IMR-90 (cell line): ENCODE measurements at regions not wholly inside any gene's neighbourhood (a gene's known extent, or its start where the extent isn't known, plus 50 kb on each side); places are given as distances from the start of the nearest gene placed in this dataset.

Experiments used
- ATAC-seq: fragments of 200-7000 bp; cut with Tn5 transposase; 2 replicates; pipeline ENCODE4 v1.9.1; 2020; ENCODE audit warnings: low read depth, mild to moderate bottlenecking, moderate library complexity
- BruUV-seq: library from RNA; stranded (reverse); fragments of 400-500 nt; replicated peaks from 2 replicates; lab custom pipeline; 2021; lab: Mats Ljungman, UMichigan
- CTCF ChIA-PET: fragments of 300-600 bp; formaldehyde crosslinking; extraction: SDS; loops from one replicate; lab custom pipeline; 2021; ENCODE audit warnings: antibody characterized with exemption; lab: Yijun Ruan, JAX
- POLR2A ChIA-PET: fragments of 300-600 bp; sonication (Branson Sonifier 250); formaldehyde crosslinking; loops from one replicate; lab custom pipeline; 2022; ENCODE audit warnings: antibody characterized with exemption; ENCODE audit not compliant: unreplicated experiment; lab: Charles Lee
- DNase-seq: peaks from one replicate; pipeline ENCODE4 v3.0.0; 2013
- H2AFZ ChIP-seq: replicated peaks from 2 replicates; pipeline ENCODE3; 2013; ENCODE audit warnings: low read length, mild to moderate bottlenecking; ENCODE audit not compliant: poor library complexity
- H2AK5ac ChIP-seq: 2 replicates; pipeline ENCODE4 v1.6.1; 2013; ENCODE audit warnings: low read depth, low read length, inconsistent platforms
- H2AK9ac ChIP-seq: replicated peaks from 2 replicates; pipeline ENCODE3; 2013; ENCODE audit warnings: mild to moderate bottlenecking, low read depth, low read length, moderate library complexity; ENCODE audit not compliant: poor library complexity
- H2BK120ac ChIP-seq: 2 replicates; pipeline ENCODE4 v1.6.1; 2013; ENCODE audit warnings: low read depth, low read length, inconsistent platforms
- H2BK15ac ChIP-seq: 3 replicates; pipeline ENCODE4 v1.6.1; 2013; ENCODE audit warnings: low read depth, low read length, inconsistent platforms
- H2BK20ac ChIP-seq: 2 replicates; pipeline ENCODE4 v1.6.1; 2013; ENCODE audit warnings: low read depth, mild to moderate bottlenecking, inconsistent platforms, low read length, moderate library complexity
- H2BK5ac ChIP-seq: 2 replicates; pipeline ENCODE4 v1.6.1; 2013; ENCODE audit warnings: mild to moderate bottlenecking, low read depth, low read length, inconsistent platforms; ENCODE audit not compliant: poor library complexity, severe bottlenecking
- H3K14ac ChIP-seq: replicated peaks from 2 replicates; pipeline ENCODE4 v1.6.1; 2013; ENCODE audit warnings: low read depth, low read length, inconsistent platforms
- H3K18ac ChIP-seq: 2 replicates; pipeline ENCODE4 v1.6.1; 2013; ENCODE audit warnings: low read depth, low read length, control low read depth
- H3K23ac ChIP-seq: 2 replicates; pipeline ENCODE4 v1.6.1; 2013; ENCODE audit warnings: low read depth, low read length, inconsistent platforms
- H3K27ac ChIP-seq: 2 replicates; pipeline ENCODE4 v1.5.1; 2013; ENCODE audit warnings: mild to moderate bottlenecking, control low read depth, low read length; ENCODE audit not compliant: insufficient read depth
- H3K27me3 ChIP-seq: 2 replicates; pipeline ENCODE4 v1.6.1; 2013; ENCODE audit warnings: low read length; ENCODE audit not compliant: control insufficient read depth, insufficient read depth
- H3K36me3 ChIP-seq: 2 replicates; pipeline ENCODE4 v1.6.1; 2013; ENCODE audit warnings: low read length, mixed read lengths; ENCODE audit not compliant: control insufficient read depth, insufficient read depth
- H3K4ac ChIP-seq: 2 replicates; pipeline ENCODE4 v1.6.1; 2013; ENCODE audit warnings: low read depth, low read length, inconsistent platforms
- H3K4me1 ChIP-seq: 2 replicates; pipeline ENCODE4 v1.6.1; 2013; ENCODE audit warnings: low read length, mixed read lengths; ENCODE audit not compliant: control insufficient read depth, insufficient read depth
- H3K4me2 ChIP-seq: 2 replicates; pipeline ENCODE4 v1.6.1; 2013; ENCODE audit warnings: low read depth, mild to moderate bottlenecking, control low read depth, low read length, moderate library complexity
- H3K4me3 ChIP-seq: 2 replicates; pipeline ENCODE4 v1.5.1; 2013; ENCODE audit warnings: low read depth, mild to moderate bottlenecking, control low read depth, low read length, moderate library complexity; ENCODE audit not compliant: insufficient read depth
- H3K56ac ChIP-seq: 2 replicates; pipeline ENCODE4 v1.6.1; 2013; ENCODE audit warnings: low read length, inconsistent platforms; ENCODE audit not compliant: insufficient read depth; ENCODE audit errors: extremely low read depth
- H3K79me1 ChIP-seq, 2 experiments: 2 replicates each; pipeline ENCODE4 v1.6.1; 2013; ENCODE audit warnings: low read length in 2 of 2, inconsistent platforms in 1 of 2, low read depth in 1 of 2
- H3K9ac ChIP-seq: 2 replicates; pipeline ENCODE4 v1.6.1; 2013; ENCODE audit warnings: low read depth, low read length, control low read depth
- H3K9me1 ChIP-seq: 2 replicates; pipeline ENCODE4 v1.6.1; 2013; ENCODE audit warnings: low read length, inconsistent platforms; ENCODE audit not compliant: insufficient read depth
- H3K9me3 ChIP-seq: 2 replicates; pipeline ENCODE4 v1.6.1; 2013; ENCODE audit warnings: low read length; ENCODE audit not compliant: control insufficient read depth, insufficient read depth
- H4K20me1 ChIP-seq: 2 replicates; pipeline ENCODE4 v1.6.1; 2013; ENCODE audit warnings: low read length, inconsistent platforms; ENCODE audit not compliant: insufficient read depth
- H4K5ac ChIP-seq: 2 replicates; pipeline ENCODE4 v1.6.1; 2013; ENCODE audit warnings: mild to moderate bottlenecking, low read depth, low read length, control low read depth
- H4K8ac ChIP-seq, 2 experiments: 2 replicates each; pipeline ENCODE4 v1.6.1; 2013; ENCODE audit warnings: low read depth in 2 of 2, low read length in 2 of 2, control low read depth in 1 of 2, inconsistent platforms in 1 of 2
- H4K91ac ChIP-seq: 2 replicates; pipeline ENCODE4 v1.6.1; 2013; ENCODE audit warnings: low read depth, low read length, inconsistent platforms; ENCODE audit not compliant: insufficient read depth
- BHLHE40 ChIP-seq: fragments of 150-350 bp; IDR thresholded peaks from 2 replicates; pipeline ENCODE4 v1.6.1; 2016; ENCODE audit warnings: mild to moderate bottlenecking, low read depth, low read length
- CEBPB ChIP-seq: IDR thresholded peaks from 2 replicates; pipeline ENCODE4 v1.6.1; 2012; ENCODE audit warnings: low read depth, low read length, improper control_type of control experiment
- CHD1 ChIP-seq: IDR thresholded peaks from 2 replicates; pipeline ENCODE4 v1.6.1; 2012; ENCODE audit warnings: low read depth, low read length, improper control_type of control experiment
- CTCF ChIP-seq: conservative IDR thresholded peaks from 2 replicates; pipeline ENCODE4 v1.5.1; 2012; ENCODE audit warnings: mild to moderate bottlenecking, low read depth, low read length, improper control_type of control experiment
- ELK1 ChIP-seq: fragments of 150-350 bp; IDR thresholded peaks from 2 replicates; pipeline ENCODE4 v1.6.1; 2016; ENCODE audit warnings: low read depth, mild to moderate bottlenecking, low read length, moderate library complexity, borderline replicate concordance
- FOS ChIP-seq: fragments of 150-350 bp; IDR thresholded peaks from 2 replicates; pipeline ENCODE4 v1.6.1; 2016; ENCODE audit warnings: low read depth, low read length
- MAFK ChIP-seq: IDR thresholded peaks from 2 replicates; pipeline ENCODE4 v1.6.1; 2012; ENCODE audit warnings: low read depth, low read length, improper control_type of control experiment
- MAZ ChIP-seq: IDR thresholded peaks from 2 replicates; pipeline ENCODE4 v1.6.1; 2012; ENCODE audit warnings: low read depth, mild to moderate bottlenecking, low read length, improper control_type of control experiment, moderate library complexity, borderline replicate concordance
- MXI1 ChIP-seq: IDR thresholded peaks from 2 replicates; pipeline ENCODE4 v1.6.1; 2012; ENCODE audit warnings: low read depth, mild to moderate bottlenecking, low read length, moderate library complexity, borderline replicate concordance
- NFE2L2 ChIP-seq: fragments of 150-350 bp; IDR thresholded peaks from 2 replicates; pipeline ENCODE4 v1.6.1; 2016; ENCODE audit warnings: low read depth, mild to moderate bottlenecking, low read length
- POLR2A ChIP-seq: IDR thresholded peaks from 2 replicates; pipeline ENCODE4 v1.6.1; 2012; ENCODE audit warnings: mild to moderate bottlenecking, low read depth, low read length
- RAD21 ChIP-seq: IDR thresholded peaks from 2 replicates; pipeline ENCODE4 v1.6.1; 2012; ENCODE audit warnings: low read length, improper control_type of control experiment
- RCOR1 ChIP-seq: IDR thresholded peaks from 2 replicates; pipeline ENCODE4 v1.6.1; 2012; ENCODE audit warnings: mild to moderate bottlenecking, low read length, improper control_type of control experiment; ENCODE audit not compliant: insufficient replicate concordance
- RFX5 ChIP-seq: IDR thresholded peaks from 2 replicates; pipeline ENCODE4 v1.8.0; 2012; ENCODE audit warnings: low read depth, mild to moderate bottlenecking, low read length, moderate library complexity
- SMC3 ChIP-seq: fragments of 150-350 bp; IDR thresholded peaks from 2 replicates; pipeline ENCODE4 v1.6.1; 2016; ENCODE audit warnings: low read depth, mild to moderate bottlenecking, antibody characterized with exemption, low read length, moderate library complexity
- USF2 ChIP-seq: fragments of 150-350 bp; IDR thresholded peaks from 2 replicates; pipeline ENCODE4 v1.6.1; 2017; ENCODE audit warnings: mild to moderate bottlenecking, antibody characterized with exemption, low read length, low read depth
- WGBS, 2 experiments: methylation state at CpG; one replicate each; pipeline versions ENCODE4 v1.1.5 to v1.1.7; 2013; ENCODE audit warnings: missing lambda C conversion rate in 2 of 2; ENCODE audit not compliant: insufficient read length in 1 of 2; ENCODE audit errors: extremely low coverage in 2 of 2; 5-methylcytosine and 5-hydroxymethylcytosine counted together
- dilution Hi-C: fragments of 300-500 bp; cut with HindIII; formaldehyde crosslinking; loops from one replicate; pipeline ENCODE4 v1.14.3; 2018; ENCODE audit warnings: low sequenced_read_pairs; ENCODE audit not compliant: unreplicated experiment
- in situ Hi-C: fragments of 300-500 bp; cut with MboI; formaldehyde crosslinking; loops from 3 replicates; pipeline ENCODE4 v1.14.3; 2019; ENCODE audit warnings: low sequenced_read_pairs, inconsistent platforms, mixed read lengths
- intact Hi-C: fragments of 100-400 bp; cut with micrococcal nuclease; formaldehyde crosslinking; loops from 2 replicates; pipeline ENCODE4 v1.10.0; 2022

GRCh38 chr18:39149211-39149806 is 1583.7 kb upstream of the CELF4 start:
- Histone ChIP-seq H2AFZ (no peak overlapping the region), H2AK5ac (no peak overlapping the region), H4K8ac (no peak overlapping the region), H4K20me1 (no peaks in the 10 kb centered on the region), H3K4me1 (no peaks in the 10 kb centered on the region), H4K5ac (no peak overlapping the region), H3K4ac (no peak overlapping the region), H3K9me3 (peaks cover 5% of the 10 kb centered on the region; the same call in 1 of the 2 replicates), H2BK120ac (no peak overlapping the region), H3K36me3 (no peaks in the 10 kb centered on the region), H2BK5ac (no peak overlapping the region), H3K4me3 (no peak overlapping the region), H2BK20ac (no peak overlapping the region), H3K27ac (no peak overlapping the region), H3K9ac (no peak overlapping the region), H2BK15ac (no peak overlapping the region), H3K27me3 (no peaks in the 10 kb centered on the region), H3K14ac (no peak overlapping the region), H4K91ac (no peak overlapping the region), H3K18ac (no peak overlapping the region), H3K4me2 (no peak overlapping the region), H2AK9ac (no peak overlapping the region), H3K9me1 (no peaks in the 10 kb centered on the region), H3K23ac (no peak overlapping the region), H3K56ac (no peak overlapping the region), H3K79me1 (no peaks in the 10 kb centered on the region)
- no CpG with 5 or more reads among the region's 3 CpGs for WGBS, 2 experiments
- in situ Hi-C loops (no loop called here), dilution Hi-C loops (no loop called here), intact Hi-C loops (no loop called here)
- ATAC-seq (no peak), DNase-seq (no peak)
- CTCF ChIA-PET, result interaction anchor here (0.5 kb wide), 1 partner anchor 1635 kb away, joined by 3 read pairs; no protein-coding TSS in a partner anchor
- TF ChIP-seq RCOR1 (no peak), CTCF (no peak), ELK1 (no peak), RAD21 (no peak), MAZ (no peak), SMC3 (no peak), BHLHE40 (no peak), MAFK (no peak), FOS (no peak), RFX5 (no peak), CEBPB (no peak), POLR2A (no peak), NFE2L2 (no peak), CHD1 (no peak), MXI1 (no peak), USF2 (no peak)
- POLR2A ChIA-PET, result no interaction called here
- BruUV-seq, result no TSS peak
